GM23338 (cell line): ENCODE measurements at regions not wholly inside any gene's neighbourhood (a gene's known extent, or its start where the extent isn't known, plus 50 kb on each side); places are given as distances from the start of the nearest gene placed in this dataset.

Experiments
- ATAC-seq: fragments of 200-7000 bp; cut with Tn5 transposase; 3 replicates; pipeline ENCODE4 v1.9.1; 2020
- DNase-seq: peaks from one replicate; pipeline ENCODE4 v3.0.0-alpha.2; 2015; ENCODE audit warnings: low spot score
- H2AFZ ChIP-seq: fragments of 200-600 bp; sonication (generic); 2 replicates; pipeline ENCODE4 v1.8.0; 2016; ENCODE audit warnings: antibody characterized with exemption, mild to moderate bottlenecking, moderate library complexity
- H3F3A ChIP-seq: fragments of 200-600 bp; sonication (generic); replicated peaks from 2 replicates; pipeline ENCODE4 v1.8.0; 2017; ENCODE audit warnings: antibody characterized with exemption, mixed run types, low read depth
- H3K27ac ChIP-seq: fragments of 200-600 bp; sonication (generic); 2 replicates; pipeline ENCODE4 v1.6.1; 2016; ENCODE audit warnings: low read depth
- H3K27me3 ChIP-seq: fragments of 200-600 bp; sonication (generic); 2 replicates; pipeline ENCODE4 v1.8.0; 2016; ENCODE audit warnings: mild to moderate bottlenecking, mixed run types, moderate library complexity; ENCODE audit not compliant: insufficient read depth
- H3K36me3 ChIP-seq: fragments of 200-600 bp; sonication (generic); 2 replicates; pipeline ENCODE4 v1.8.0; 2016; ENCODE audit warnings: mild to moderate bottlenecking; ENCODE audit not compliant: insufficient read depth
- H3K4me1 ChIP-seq: fragments of 200-600 bp; sonication (generic); 2 replicates; pipeline ENCODE4 v1.8.0; 2016; ENCODE audit warnings: mild to moderate bottlenecking, moderate library complexity; ENCODE audit not compliant: insufficient read depth
- H3K4me2 ChIP-seq: fragments of 200-600 bp; sonication (generic); 2 replicates; pipeline ENCODE4 v1.7.1; 2017; ENCODE audit warnings: mixed run types
- H3K4me3 ChIP-seq: fragments of 200-600 bp; sonication (generic); 2 replicates; pipeline ENCODE4 v1.6.1; 2016; ENCODE audit warnings: mixed run types
- H3K79me2 ChIP-seq: fragments of 200-600 bp; sonication (generic); replicated peaks from 2 replicates; pipeline ENCODE4 v1.8.0; 2017; ENCODE audit warnings: mild to moderate bottlenecking; ENCODE audit not compliant: insufficient read depth
- H3K9me2 ChIP-seq: fragments of 200-600 bp; sonication (generic); 2 replicates; pipeline ENCODE4 v1.8.0; 2017; ENCODE audit not compliant: insufficient read depth
- H4K20me1 ChIP-seq: fragments of 200-600 bp; sonication (generic); replicated peaks from 2 replicates; pipeline ENCODE4 v1.8.0; 2017; ENCODE audit warnings: mild to moderate bottlenecking; ENCODE audit not compliant: insufficient read depth
- H3K27ac Mint-ChIP-seq: 2 replicates; pipeline ENCODE4 v1.8.0; 2020; ENCODE audit warnings: inconsistent platforms, mild to moderate bottlenecking, moderate library complexity, mixed read lengths
- H3K27me3 Mint-ChIP-seq: 3 replicates; pipeline ENCODE4 v1.8.0; 2022; ENCODE audit warnings: low read depth, mild to moderate bottlenecking, moderate library complexity, mixed read lengths, inconsistent platforms; ENCODE audit not compliant: insufficient read depth, poor library complexity
- H3K36me3 Mint-ChIP-seq: 3 replicates; pipeline ENCODE4 v1.8.0; 2021; ENCODE audit warnings: low read depth, mild to moderate bottlenecking, inconsistent platforms, moderate library complexity, mixed read lengths
- H3K4me1 Mint-ChIP-seq: 3 replicates; pipeline ENCODE4 v1.8.0; 2020; ENCODE audit warnings: mild to moderate bottlenecking, inconsistent platforms, mixed read lengths
- H3K4me3 Mint-ChIP-seq: 3 replicates; pipeline ENCODE4 v1.8.0; 2021; ENCODE audit warnings: moderate library complexity, mild to moderate bottlenecking, inconsistent platforms, mixed read lengths
- H3K9me3 Mint-ChIP-seq: 3 replicates; pipeline ENCODE4 v1.8.0; 2020; ENCODE audit warnings: moderate library complexity, mild to moderate bottlenecking, inconsistent platforms, mixed read lengths
- CTCF ChIP-seq, 2 experiments: fragments of 200-600 bp in 1 of 2; sonication (generic) in 1 of 2; conservative IDR thresholded peaks; 2 replicates each; pipeline versions ENCODE4 v1.5.1 to v1.6.1; 2016 to 2017; ENCODE audit warnings: antibody characterized with exemption in 2 of 2, low read depth in 2 of 2, mild to moderate bottlenecking in 2 of 2, moderate library complexity in 1 of 2
- ETS1 ChIP-seq: IDR thresholded peaks from 2 replicates; pipeline ENCODE4 v1.6.1; 2016; ENCODE audit warnings: antibody characterized with exemption
- EZH2phosphoT487 ChIP-seq: fragments of 200-600 bp; sonication (generic); IDR thresholded peaks from one replicate; pipeline ENCODE4 v1.8.1; 2018; ENCODE audit warnings: antibody characterized with exemption; ENCODE audit not compliant: unreplicated experiment
- JUNB ChIP-seq: IDR thresholded peaks from one replicate; pipeline ENCODE4 v1.6.1; 2016; ENCODE audit warnings: antibody characterized with exemption; ENCODE audit not compliant: unreplicated experiment
- REST ChIP-seq: IDR thresholded peaks from one replicate; pipeline ENCODE4 v1.6.1; 2018; ENCODE audit warnings: antibody characterized with exemption; ENCODE audit not compliant: unreplicated experiment
- STAT1 ChIP-seq: IDR thresholded peaks from one replicate; pipeline ENCODE4 v1.6.1; 2016; ENCODE audit warnings: antibody characterized with exemption; ENCODE audit not compliant: unreplicated experiment
- ZNF114 ChIP-seq: fragments of 250-450 bp; sonication (Bioruptor Pico); IDR thresholded peaks from 2 replicates; pipeline ENCODE4 v1.5.0; 2020; ENCODE audit warnings: mild to moderate bottlenecking, moderate library complexity
- ZNF331 ChIP-seq: fragments of 250-450 bp; sonication (Bioruptor Pico); IDR thresholded peaks from 2 replicates; pipeline ENCODE4 v1.5.0; 2020; ENCODE audit warnings: low read depth, mild to moderate bottlenecking, moderate library complexity
- ZNF462 ChIP-seq: fragments of 250-450 bp; sonication (Bioruptor Pico); IDR thresholded peaks from 2 replicates; pipeline ENCODE4 v1.5.0; 2020; ENCODE audit warnings: mild to moderate bottlenecking, moderate library complexity

- TF ChIP-seq CTCF (conservative IDR thresholded peaks at IDR 0.05; ENCODE audit: low read depth in 2 of 2) = no peak
- no peak for TF ChIP-seq ETS1
- TF ChIP-seq ZNF331 (CRISPR knock-in tag) = no peak
- TF ChIP-seq EZH2phosphoT487 = no peak
- TF ChIP-seq STAT1 = no peak
- TF ChIP-seq JUNB = no peak
- TF ChIP-seq ZNF114 (CRISPR knock-in tag) = no peak
Observed at GRCh38 chr6:100234625-100235024, 230.1 kb downstream of the SIM1 start (continued).

GRCh38 chr6:100232781-100233573 lies 231.7 kb downstream of the SIM1 start:
- Mint-ChIP-seq H3K4me1 (peaks cover 58% of the 10 kb centered on the region), H3K4me3 (no peak overlapping the region), H3K36me3 (no peaks in the 10 kb centered on the region), H3K27ac (no peak overlapping the region), H3K27me3 (no peaks in the 10 kb centered on the region), H3K9me3 (no peaks in the 10 kb centered on the region)
- Histone ChIP-seq H3K4me3 (no peak overlapping the region), H3K79me2 (no peaks in the 10 kb centered on the region), H4K20me1 (no peaks in the 10 kb centered on the region), H3K27me3 (no peaks in the 10 kb centered on the region), H3K36me3 (no peaks in the 10 kb centered on the region), H2AFZ (no peak overlapping the region), H3F3A (no peaks in the 10 kb centered on the region), H3K9me2 (no peaks in the 10 kb centered on the region), H3K4me2 (no peak overlapping the region), H3K4me1 (peaks cover 42% of the 10 kb centered on the region), H3K27ac (no peak overlapping the region)
- DNase-seq (no peak), ATAC-seq (no peak)
- no peak for TF ChIP-seq JUNB
- TF ChIP-seq CTCF (conservative IDR thresholded peaks at IDR 0.05; ENCODE audit: low read depth in 2 of 2) = no peak
- TF ChIP-seq ZNF462 (CRISPR knock-in tag) = no peak
- TF ChIP-seq REST = no peak
